Esophagus squamous epithelium (tissue), 4 donors: ENCODE measurements at regions not wholly inside any gene's neighbourhood (a gene's known extent, or its start where the extent isn't known, plus 50 kb on each side); places are given as distances from the start of the nearest gene placed in this dataset.

Source experiments
- POLR2A ChIP-seq, 4 donors: fragments of 450-650 bp; IDR thresholded peaks; one replicate each; pipeline ENCODE4 v1.6.1; 2017; ENCODE audit warnings: antibody characterized with exemption in 4 of 4, mild to moderate bottlenecking in 4 of 4, moderate library complexity in 3 of 4
- TF ChIP-seq, protein P1 (sequence below), 6 experiments: fragments of 450-650 bp in 4 of 6; fragments of 200-600 bp in 2 of 6; sonication (generic) in 2 of 6; IDR thresholded peaks; one replicate each; pipeline ENCODE4 v1.5.1; 2016 to 2019; ENCODE audit warnings: antibody characterized with exemption in 6 of 6, mild to moderate bottlenecking in 4 of 6, moderate library complexity in 4 of 6

DNA sequence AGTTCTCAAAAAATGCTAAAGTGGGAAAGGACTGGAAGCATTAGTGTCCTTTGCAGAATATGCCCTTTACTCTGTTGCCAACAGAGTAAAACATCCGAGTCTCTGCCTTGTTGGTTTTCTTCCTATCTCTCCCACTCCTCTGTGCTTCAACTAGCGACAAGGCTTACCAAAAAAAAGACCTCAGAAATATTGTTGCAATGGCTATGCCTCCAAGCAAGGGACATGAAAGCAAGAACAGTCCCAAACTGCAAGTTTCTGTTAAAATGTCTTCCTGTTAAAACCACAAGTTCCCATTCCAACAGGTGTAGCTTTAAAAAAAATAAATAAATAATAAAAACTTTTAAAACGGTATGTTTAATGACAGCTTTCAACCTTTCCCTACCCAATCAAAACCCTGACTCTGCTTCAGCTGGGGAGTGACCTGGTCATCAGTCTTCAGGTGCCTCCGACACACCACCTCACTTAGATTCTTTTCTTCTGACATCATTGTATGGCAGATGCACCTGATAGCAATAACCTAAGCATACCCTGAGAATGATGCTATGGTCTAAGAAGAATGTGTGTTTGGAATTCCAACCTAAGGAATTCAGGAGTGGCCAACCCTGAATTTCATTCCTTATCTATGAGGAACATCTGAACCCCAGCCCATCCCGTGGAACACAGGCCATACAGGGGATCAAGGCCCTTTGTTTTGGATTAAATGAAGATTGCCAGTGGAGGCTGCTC, 81.0 kb downstream of the RPS29 start:
- no peak for TF ChIP-seq POLR2A (IDR thresholded peaks at IDR 0.05)
- TF ChIP-seq, protein P1, sequence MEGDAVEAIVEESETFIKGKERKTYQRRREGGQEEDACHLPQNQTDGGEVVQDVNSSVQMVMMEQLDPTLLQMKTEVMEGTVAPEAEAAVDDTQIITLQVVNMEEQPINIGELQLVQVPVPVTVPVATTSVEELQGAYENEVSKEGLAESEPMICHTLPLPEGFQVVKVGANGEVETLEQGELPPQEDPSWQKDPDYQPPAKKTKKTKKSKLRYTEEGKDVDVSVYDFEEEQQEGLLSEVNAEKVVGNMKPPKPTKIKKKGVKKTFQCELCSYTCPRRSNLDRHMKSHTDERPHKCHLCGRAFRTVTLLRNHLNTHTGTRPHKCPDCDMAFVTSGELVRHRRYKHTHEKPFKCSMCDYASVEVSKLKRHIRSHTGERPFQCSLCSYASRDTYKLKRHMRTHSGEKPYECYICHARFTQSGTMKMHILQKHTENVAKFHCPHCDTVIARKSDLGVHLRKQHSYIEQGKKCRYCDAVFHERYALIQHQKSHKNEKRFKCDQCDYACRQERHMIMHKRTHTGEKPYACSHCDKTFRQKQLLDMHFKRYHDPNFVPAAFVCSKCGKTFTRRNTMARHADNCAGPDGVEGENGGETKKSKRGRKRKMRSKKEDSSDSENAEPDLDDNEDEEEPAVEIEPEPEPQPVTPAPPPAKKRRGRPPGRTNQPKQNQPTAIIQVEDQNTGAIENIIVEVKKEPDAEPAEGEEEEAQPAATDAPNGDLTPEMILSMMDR (IDR thresholded peaks at IDR 0.05): no peak
